Non-pigmented ciliary epithelial cell (primary cell): ENCODE measurements at regions not wholly inside any gene's neighbourhood (a gene's known extent, or its start where the extent isn't known, plus 50 kb on each side); places are given as distances from the start of the nearest gene placed in this dataset.
"Not testable (repeated sequence)": the region's sequence is repeated elsewhere in the genome, so short reads cannot be mapped to it uniquely, and the experiment has no call there.

Experiments
- DNase-seq: peaks from one replicate; pipeline ENCODE4 v3.0.0-alpha.2; 2010; ENCODE audit warnings: low read depth

GRCh38 chr5:42089705-42090104 is 164.6 kb downstream of the FBXO4 start:
- no peak for DNase-seq

DNA sequence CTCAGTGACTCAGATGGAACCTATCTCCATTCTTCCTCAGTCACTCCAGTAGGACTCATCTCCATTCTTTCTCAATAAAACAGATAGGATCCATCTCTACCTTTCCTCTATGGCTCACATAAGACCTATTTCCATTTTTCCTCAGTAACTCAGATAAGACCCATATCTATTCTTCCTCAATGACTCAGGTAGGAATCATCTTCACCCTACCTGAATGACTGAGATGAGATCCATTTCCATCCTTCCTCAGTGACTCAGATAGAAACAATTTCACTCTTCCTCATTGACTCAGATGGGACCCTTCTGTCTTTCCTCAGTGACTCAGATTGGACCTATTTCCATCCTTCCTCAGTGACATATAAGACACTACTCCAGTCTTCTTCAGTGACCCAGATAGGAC is 165.1 kb downstream of the FBXO4 start:
- DNase-seq, result no peak

DNA sequence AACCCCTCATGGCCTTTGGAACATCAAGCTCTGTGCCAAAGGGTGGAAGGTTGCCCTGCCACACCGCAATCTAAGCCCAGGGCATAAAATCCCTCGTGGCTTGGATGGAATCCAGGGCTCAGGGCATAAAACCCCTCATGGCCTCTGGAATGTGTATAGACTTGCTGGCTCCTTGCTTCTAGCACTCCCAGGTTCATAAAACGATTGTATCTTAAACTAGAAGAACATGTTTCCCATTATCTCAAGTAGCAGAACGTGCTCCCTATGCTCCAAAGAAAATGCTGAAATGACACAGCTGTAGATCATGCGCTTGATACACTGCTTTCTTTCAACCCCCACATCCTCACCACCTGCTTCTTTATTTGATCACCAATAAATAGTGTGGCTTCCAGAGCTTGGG is 174.8 kb downstream of the FBXO4 start:
- not testable (repeated sequence) for DNase-seq

- DNase-seq, result no peak
Observed at GRCh38 chr5:42108468-42108867, 183.4 kb downstream of the FBXO4 start.

DNA sequence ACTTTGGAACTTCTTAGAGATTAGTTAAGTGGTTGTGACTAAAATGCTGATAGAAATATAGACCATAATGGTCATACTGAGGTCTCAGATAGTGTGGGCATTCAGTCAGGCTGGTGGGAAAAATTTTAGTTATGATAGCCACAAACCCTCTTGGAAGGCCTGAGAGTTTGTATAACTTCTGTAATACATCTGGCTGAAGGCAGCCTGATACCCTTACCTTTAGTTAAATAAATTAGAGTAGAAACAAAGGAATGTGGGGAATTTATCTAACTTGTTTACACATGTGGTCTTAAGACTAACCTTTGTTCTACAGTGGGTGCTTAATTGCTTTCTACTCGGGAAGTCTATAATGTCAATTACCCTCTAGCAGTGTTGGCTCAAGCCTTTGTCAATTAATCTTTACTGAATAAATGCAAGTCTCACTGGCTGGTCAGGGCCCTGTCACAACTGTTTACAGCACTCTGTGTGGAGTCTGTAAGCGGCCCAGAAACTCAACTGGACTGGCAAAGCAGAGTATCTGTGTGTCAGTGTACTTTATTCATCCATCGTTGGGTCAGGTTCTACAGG is 184.0 kb downstream of the FBXO4 start:
- DNase-seq, result no peak

DNA sequence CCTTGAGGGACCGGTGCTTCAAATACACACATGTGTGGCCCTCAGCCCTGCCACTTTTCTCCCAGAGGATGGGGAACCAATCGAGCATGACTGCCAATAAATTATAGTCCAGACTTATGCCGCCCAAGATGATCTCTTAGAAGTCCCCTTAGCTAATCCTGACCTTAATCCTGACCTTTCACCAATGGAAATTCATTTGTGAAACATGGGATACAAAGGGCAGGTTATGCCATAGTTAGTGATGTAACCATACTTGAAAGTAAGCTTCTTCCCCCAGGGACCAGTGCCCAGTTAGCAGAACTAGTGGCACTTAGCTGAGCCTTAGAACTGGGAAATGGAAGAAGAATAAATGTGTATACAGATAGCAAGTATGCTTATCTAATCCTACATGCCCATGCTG is 190.6 kb downstream of the FBXO4 start:
- not testable (repeated sequence) for DNase-seq

GRCh38 chr5:42120070-42120469 is 195.0 kb downstream of the FBXO4 start:
- no peak for DNase-seq

GRCh38 chr5:42121401-42121800 is 196.3 kb downstream of the FBXO4 start:
- no peak for DNase-seq

GRCh38 chr5:42131081-42131480 is 206.0 kb downstream of the FBXO4 start:
- DNase-seq, result no peak

DNA sequence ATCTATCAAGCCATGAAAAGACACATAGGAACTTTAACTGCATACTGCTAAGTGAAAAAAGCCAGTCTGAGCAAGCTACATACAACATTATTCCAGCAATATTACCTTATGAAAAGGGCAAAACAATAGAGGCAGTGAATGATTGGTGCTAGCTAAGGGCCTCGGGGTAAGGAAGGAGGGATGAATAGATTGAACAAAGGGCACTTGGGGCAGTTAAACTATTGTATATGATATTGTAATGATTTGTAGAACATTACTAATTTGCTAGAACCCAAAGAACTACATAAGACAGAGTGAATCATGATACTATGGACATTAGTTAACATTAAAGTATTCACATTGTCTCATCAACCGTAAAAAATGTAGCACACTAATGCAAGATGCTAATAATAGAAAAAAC is 218.3 kb downstream of the FBXO4 start:
- no peak for DNase-seq

- no peak for DNase-seq
Observed at GRCh38 chr5:42148813-42149212, 223.7 kb downstream of the FBXO4 start.

DNA sequence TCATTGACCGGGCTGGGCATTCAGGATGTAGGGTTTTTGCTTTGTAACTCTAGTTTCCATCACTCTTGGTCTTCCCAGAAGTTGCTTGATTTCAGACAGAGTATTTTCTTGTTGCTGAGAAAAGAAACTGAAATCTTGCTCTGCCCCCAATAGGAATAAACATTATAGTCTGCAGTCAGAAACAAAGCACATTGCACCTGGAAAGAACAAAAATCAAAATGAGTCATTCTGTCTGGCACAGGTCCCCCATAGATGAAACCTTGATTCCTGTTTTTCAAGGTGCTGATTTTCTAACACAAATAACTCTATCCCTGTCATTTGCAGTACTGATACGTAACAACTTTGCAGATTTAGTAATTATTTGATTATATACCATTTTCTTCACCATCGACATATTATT is 232.1 kb downstream of the FBXO4 start:
- DNase-seq, result no peak

DNA sequence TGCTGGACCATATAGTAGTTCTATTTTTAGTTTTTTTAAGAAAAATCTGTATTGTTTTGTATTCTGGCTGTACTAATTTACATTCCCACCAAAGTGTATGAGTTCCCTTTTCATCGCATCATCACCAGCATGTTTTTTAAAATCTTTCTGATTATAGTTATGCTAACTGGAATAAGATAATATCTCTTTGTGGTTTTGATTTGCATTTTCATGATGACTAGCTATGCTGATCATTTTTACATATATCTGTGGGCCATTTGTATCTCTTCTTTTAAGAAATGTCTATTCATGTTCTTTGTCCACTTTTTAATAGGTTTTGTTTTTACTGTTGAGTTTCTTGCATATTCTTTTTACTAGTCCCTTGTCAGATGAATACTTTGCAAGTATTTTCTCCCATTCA is 238.0 kb downstream of the FBXO4 start:
- DNase-seq, result no peak

- no peak for DNase-seq
Observed at GRCh38 chr5:42168091-42168670, 243.1 kb downstream of the FBXO4 start.

- not testable (repeated sequence) for DNase-seq
Observed at GRCh38 chr5:42176118-42176517, 247.1 kb upstream of the GHR start.

GRCh38 chr5:42179843-42180242 is 243.4 kb upstream of the GHR start:
- DNase-seq, result not testable (repeated sequence)

DNA sequence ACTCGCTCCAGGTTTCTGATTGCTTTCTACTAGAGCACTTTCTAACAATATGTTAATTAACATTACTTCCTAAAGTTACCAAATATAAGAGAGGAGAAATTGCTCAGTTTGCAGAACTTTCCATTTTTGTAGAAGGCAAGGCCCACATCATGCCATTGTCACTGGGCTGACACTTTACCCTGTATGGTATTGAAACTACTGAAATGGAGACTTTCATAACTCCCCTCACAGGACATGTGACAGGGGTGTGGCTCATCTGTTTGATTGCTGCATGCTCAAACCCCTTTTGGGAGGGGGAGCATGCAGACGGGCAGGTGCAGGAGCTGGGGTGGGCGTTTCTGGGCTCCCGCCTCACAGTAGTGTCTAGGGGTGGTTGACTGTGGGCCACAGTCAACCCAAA is 206.3 kb upstream of the GHR start:
- DNase-seq, result no peak

GRCh38 chr5:42217791-42218190 is 205.4 kb upstream of the GHR start:
- DNase-seq, result no peak

DNA sequence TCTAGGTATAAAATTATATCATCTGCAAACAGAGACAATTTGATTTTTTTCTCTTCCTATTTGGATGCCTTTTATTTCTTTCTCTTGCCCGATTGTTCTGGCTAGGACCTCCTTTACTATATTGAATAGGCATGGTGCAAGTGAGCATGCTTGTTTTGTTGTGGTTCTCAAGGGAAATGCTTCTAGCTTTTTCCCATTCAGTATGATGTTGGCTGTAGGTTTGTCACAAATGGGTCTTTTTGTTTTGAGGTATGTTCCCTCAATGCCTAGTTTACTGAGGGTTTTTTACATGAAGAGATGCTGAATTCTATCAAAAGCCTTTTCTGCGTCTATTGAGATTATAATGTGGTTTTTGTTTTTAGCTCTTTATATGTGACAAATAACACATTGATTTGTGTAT is 198.2 kb upstream of the GHR start:
- DNase-seq, result no peak

- DNase-seq, result no peak
Observed at GRCh38 chr5:42228279-42228678, 195.0 kb upstream of the GHR start.

- DNase-seq, result no peak
Observed at GRCh38 chr5:42230839-42231238, 192.4 kb upstream of the GHR start.

DNA sequence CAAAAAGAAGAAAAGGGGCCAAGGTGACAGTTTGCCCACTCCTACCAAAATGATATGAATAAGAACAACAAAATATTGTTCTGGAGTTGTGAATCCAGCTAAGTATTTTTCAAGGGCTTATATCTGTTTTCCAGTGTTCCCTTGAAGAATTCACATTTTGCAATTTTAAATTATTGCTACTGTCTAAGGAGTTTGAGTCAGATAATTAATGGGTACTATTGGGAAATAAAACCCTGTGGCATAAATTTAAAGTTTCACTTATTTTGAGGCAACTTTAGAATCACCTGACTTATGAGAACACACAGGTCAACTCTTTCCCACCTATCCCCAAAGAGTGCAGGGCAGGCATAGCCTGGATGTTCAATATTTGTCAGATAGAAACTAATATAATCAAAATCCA is 188.0 kb upstream of the GHR start:
- no peak for DNase-seq

GRCh38 chr5:42235837-42236236 is 187.4 kb upstream of the GHR start:
- no peak for DNase-seq

- DNase-seq, result no peak
Observed at GRCh38 chr5:42241636-42242035, 181.6 kb upstream of the GHR start.

DNA sequence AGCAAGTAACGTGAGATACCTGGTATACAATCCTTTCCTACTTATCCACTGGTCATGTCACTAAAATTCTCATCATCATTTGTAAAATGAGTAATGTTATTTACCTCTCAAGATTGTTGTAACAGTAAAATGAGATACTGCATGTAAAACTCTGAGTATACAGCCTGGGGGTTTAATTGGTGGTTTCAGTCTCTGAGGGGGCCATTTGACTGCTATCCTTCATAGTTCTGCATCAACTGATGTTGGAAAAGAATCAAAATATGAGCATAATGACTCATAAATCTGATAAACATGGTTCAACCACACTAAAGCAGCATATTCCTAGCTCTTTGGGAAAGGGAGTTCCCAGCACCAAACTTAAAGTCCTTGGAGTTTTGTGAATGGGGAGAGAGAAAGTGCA is 181.0 kb upstream of the GHR start:
- no peak for DNase-seq
